GM19438 (cell line): ENCODE measurements at regions not wholly inside any gene's neighbourhood (a gene's known extent, or its start where the extent isn't known, plus 50 kb on each side); places are given as distances from the start of the nearest gene placed in this dataset.

Experiments used
- ATAC-seq: cut with Tn5 transposase; IDR thresholded peaks from one replicate; pipeline ENCODE4 v1.9.1; 2021; ENCODE audit warnings: low read depth; ENCODE audit not compliant: unreplicated experiment

DNA sequence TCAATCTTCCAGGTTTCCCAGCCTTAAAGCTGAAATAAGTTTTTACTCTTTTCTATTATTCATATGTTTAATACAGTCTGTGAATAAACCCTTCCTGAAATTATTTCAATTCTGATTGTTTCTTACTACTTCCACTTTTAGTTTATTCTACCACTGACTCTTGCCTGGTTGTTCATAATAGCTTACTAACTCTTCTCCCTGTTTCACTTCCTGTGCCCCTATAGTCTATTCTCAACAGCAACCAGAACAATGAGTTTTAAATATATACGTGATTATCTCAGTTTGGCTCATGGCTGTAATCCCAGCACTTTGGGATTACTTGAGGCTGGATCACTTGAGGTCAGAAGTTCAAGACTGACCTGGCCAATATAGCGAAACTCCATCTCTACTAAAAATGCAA lies 408.0 kb upstream of the SPOCK3 start:
- ATAC-seq, result no peak

- no peak for ATAC-seq
Observed at GRCh38 chr4:167645358-167645757, 411.1 kb upstream of the SPOCK3 start.

DNA sequence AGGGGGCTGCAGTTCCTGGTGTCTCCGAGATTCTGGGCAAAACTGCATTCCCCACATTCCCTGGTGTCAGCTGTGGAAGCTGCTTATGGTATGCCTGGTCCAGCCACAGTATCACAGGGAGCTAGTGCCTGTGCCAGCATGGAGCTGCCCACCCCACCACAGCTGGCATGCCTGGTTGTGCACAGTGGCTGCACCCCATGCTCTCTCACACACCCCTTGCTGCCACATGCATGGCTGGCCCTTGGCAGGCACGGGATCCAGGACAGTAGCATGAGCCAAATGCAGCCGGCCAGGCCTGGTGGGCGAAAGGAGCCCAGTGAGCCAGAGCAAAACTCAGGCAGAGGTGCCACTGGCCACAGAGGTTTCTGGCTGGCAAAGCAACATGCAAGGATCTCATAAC lies 418.0 kb upstream of the SPOCK3 start:
- ATAC-seq, result no peak

DNA sequence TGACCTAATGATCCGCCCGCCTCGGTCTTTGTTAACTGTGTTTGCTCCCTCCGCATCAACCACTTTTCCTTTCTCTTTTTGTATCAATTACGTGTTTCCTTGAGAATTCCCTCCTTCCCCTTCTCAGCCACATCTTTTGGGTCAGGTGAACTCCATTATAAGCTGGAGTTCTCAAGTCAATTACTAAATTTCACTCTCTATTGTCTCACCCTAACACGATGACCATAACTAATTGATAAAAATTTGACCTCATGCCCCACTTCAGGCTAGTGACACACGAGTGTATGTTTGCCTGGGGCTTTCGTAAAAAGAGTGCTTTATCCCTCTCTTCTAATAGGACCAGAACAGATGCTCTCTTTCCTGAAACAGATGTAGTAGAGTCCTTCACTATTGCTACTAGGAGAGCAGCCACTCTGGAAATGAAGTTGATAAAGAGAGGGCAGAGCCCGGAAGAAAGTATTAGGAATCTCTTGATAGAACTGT lies 403.6 kb upstream of the ANXA10 start:
- no peak for ATAC-seq

DNA sequence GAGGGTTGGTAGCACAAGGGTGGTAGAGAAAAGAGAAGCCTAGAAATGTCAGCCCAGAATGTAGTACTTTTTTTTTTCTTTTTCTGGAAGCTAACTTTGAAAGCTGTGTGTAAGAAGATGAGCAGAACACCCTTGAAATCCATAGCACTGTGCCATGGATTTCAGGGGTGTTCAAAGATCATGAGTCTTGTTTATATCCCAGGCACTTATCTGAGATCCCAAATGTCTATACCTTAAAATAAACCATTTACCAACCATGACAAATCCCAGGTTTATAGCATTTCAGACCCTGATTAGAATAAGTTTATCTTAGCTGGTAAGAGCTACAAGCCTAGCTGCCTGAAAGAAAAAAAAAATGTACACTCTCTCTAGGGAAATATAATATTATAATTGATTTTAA lies 389.9 kb upstream of the ANXA10 start:
- no peak for ATAC-seq

- ATAC-seq, result no peak
Observed at GRCh38 chr4:167711517-167711916, 380.8 kb upstream of the ANXA10 start.

DNA sequence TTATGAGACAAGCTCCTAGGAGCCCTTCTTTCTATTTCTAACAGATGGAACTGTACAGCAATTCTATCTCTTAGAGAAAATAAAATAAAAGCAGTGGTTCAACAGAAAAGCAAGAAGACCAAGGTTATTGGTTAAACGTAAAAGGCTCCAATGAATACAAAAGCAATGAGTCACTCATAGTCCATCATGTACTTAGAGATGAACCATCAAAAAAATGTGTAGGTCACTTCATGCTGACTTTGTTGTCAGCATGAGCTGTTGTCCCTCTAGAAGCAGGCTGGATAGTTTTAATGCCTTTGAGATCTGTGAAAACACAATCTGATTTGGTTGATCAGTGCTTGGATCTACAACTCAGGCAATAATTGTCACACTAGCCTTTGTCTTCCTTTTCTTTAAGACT lies 378.6 kb upstream of the ANXA10 start:
- no peak for ATAC-seq

DNA sequence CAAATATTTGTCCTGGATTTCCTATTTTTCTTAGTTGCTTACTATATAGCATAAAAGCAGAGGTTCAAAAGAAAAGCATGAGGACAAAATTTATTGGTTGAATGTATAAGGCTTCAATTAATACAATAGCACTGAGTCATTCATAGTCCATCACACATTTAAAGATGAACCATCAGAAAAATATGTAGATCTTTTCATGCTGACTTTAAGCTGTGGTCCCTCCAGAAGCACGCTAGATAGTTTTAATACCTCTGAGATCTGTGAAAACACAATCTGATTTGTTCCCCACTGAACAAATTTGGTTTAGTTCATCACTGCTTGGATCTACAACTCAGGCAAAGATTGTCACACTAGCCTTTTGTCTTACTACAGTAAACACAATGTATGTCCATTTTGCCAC lies 377.2 kb upstream of the ANXA10 start:
- no peak for ATAC-seq

GRCh38 chr4:167717495-167717894 lies 374.8 kb upstream of the ANXA10 start:
- ATAC-seq, result no peak

DNA sequence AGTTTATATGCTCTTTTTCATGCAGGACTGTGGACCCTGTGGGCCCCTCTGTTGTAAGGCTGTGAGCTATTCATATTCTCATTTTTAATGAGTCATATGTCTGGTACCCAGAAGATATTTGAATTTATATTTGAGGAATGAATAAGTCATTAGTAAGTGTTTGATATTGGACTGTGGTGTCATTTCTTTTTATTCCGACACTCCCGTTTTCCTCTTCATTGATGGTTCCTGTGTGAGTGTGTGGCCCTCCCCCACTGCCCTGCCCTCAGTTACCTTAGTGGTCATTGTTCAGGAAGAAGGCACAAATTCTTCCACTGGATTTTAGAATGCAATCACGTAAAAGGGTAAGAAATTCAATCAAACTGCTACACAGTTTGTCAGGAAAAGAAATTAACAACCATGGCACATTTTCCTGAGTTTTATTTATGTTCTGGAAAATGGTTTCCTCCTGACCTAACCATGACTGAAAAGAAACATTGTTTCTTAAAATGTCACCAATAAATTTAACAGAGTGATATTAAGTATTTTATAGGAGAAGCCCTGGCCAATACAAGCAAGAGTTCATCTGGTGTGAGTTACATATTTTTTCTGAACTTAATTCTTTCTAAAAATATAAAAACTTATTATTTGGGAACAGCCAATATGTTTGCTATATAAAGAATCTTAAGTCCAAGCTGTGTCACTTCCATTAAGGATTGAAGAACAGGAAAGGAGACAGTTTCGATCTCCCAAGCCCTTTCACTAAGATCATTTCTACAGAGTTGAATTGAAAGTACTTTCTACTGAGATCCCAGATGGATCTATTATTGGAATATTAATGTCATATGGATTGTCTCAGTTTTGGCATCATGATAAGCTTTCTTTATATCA lies 370.5 kb upstream of the ANXA10 start:
- no peak for ATAC-seq

GRCh38 chr4:167722487-167722808 lies 369.9 kb upstream of the ANXA10 start:
- no peak for ATAC-seq

GRCh38 chr4:167724941-167725340 lies 367.4 kb upstream of the ANXA10 start:
- no peak for ATAC-seq

DNA sequence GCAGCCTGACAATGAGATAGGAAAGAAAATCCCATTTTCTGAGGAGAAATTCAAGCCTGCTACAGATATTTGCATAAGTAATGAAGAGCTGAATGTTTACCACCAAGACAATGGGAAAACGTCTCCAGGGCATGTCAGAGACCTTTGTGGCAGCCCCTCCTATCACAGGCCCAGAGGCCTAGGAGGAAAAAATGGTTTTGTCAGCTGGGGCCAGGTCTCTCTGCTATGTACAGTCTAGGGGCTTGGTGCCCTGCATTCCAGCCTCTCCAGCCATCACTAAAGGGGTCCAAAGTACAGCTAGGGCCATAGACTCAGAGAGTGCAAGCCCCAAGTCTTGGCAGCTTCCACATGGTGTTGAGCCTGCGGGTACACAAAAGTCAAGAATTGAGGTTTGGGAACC lies 361.6 kb upstream of the ANXA10 start:
- ATAC-seq, result no peak

DNA sequence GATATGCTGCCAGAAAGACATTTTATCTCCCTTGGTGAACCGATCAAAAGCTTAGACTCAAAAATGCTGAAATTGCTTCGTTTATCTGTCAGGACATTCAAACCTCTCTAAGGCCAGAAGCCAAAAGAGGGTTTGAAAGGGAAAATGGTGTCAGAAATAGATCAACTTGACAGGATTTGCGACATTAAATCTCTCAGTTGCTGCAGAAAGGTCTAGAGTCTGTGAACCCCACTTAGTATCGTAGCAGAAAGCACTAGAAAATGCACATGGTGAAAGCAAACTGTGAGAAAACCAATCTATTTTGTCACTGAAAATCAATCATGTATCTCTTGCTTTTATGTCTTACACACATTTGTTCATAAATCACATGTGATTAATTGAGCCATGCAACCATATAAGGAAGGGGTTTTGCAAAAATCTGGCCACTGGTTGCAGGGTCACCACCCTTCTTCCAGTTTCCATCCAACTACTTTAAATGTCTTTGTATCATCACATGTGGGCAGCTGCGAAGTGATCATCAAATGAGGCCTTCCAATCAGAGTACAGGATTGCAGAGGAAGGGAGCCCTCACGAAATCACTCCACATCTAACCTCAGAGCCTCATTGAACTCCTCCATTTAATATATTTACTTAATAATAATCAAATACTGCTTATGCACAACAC lies 347.2 kb upstream of the ANXA10 start:
- no peak for ATAC-seq

GRCh38 chr4:167767281-167767680 lies 325.1 kb upstream of the ANXA10 start:
- ATAC-seq, result no peak

- ATAC-seq, result no peak
Observed at GRCh38 chr4:167774646-167775045, 317.7 kb upstream of the ANXA10 start.

GRCh38 chr4:167775375-167775774 lies 317.0 kb upstream of the ANXA10 start:
- ATAC-seq, result no peak

- ATAC-seq, result no peak
Observed at GRCh38 chr4:167779280-167779679, 313.1 kb upstream of the ANXA10 start.

DNA sequence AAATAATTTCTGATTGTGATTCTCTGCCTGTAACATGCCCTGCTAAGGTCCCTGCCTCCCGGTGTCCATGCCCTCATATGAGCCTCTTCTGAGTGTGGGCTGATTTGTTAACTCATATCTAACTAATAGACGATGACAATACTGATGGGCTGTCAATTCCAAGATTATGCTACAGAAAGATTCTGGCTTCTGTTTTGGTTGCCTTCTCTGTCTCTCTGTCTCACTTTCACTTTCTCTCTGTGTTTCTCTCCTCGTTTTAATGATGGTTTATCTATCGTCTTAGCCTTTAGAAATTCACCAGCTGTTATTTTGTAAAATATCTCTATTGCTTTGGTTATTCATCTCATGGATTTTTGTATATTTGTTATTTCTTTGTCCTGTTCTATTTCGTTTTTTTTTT lies 312.5 kb upstream of the ANXA10 start:
- ATAC-seq, result no peak

GRCh38 chr4:167784826-167785225 lies 307.5 kb upstream of the ANXA10 start:
- ATAC-seq, result no peak

- ATAC-seq, result no peak
Observed at GRCh38 chr4:167785523-167785922, 306.8 kb upstream of the ANXA10 start.

GRCh38 chr4:167786504-167786903 lies 305.8 kb upstream of the ANXA10 start:
- no peak for ATAC-seq
